ENCODE measurements at regions not wholly inside any gene's neighbourhood (a gene's known extent, or its start where the extent isn't known, plus 50 kb on each side); places are given as distances from the start of the nearest gene placed in this dataset.

- H3K36me3 ChIP-seq (ENCODE audit: control insufficient read depth in 2 of 2, insufficient read depth in 2 of 2, low read length in 1 of 2): no peaks in the 10 kb centered on the region
- SMC1A ChIA-PET (ENCODE audit: uncharacterized antibody, unreplicated experiment): interaction anchor here (0.8 to 1.7 kb wide), 9 partner anchors 11 to 150 kb away, joined by 3 to 5 read pairs (median 4); no protein-coding TSS in a partner anchor
- TF ChIP-seq CHD2 (IDR thresholded peaks at IDR 0.05; ENCODE audit: borderline replicate concordance, low read depth, low read length) (no peak), NKRF (conservative IDR thresholded peaks at IDR 0.05) (no peak), ATF3 (IDR thresholded peaks at IDR 0.05; ENCODE audit: borderline replicate concordance, extremely low read depth, low read depth, low read length) (no peak), MTA3 (IDR thresholded peaks at IDR 0.05; ENCODE audit: borderline replicate concordance, low read length) (no peak), ZNF217 (IDR thresholded peaks at IDR 0.05) (no peak)
- H4K20me1 ChIP-seq (ENCODE audit: control insufficient read depth, insufficient read depth): no peaks in the 10 kb centered on the region
- RAD21 ChIA-PET (ENCODE audit: unreplicated experiment): interaction anchor here (1.0 to 1.1 kb wide), 2 partner anchors 11 to 137 kb away, joined by 3 to 4 read pairs; no protein-coding TSS in a partner anchor
- no peak for FAIRE-seq
- H3K4me1 ChIP-seq (ENCODE audit: control insufficient read depth, insufficient read depth, low read length): peaks cover 27% of the 10 kb centered on the region
- no peaks in the 10 kb centered on the region for H3K27me3 ChIP-seq (replicated peaks in 1 of 2; ENCODE audit: control insufficient read depth in 2 of 2, insufficient read depth in 2 of 2, low read length in 1 of 2)
- H3K9ac ChIP-seq (ENCODE audit: control insufficient read depth, insufficient read depth, low read length): no peak overlapping the region
- ATAC-seq: no peak
- no peak overlapping the region for H3K27ac ChIP-seq (ENCODE audit: control insufficient read depth, insufficient read depth)
- no peak overlapping the region for H2AFZ ChIP-seq (ENCODE audit: control insufficient read depth, low read depth, low read length)
- H3K79me2 ChIP-seq (ENCODE audit: control insufficient read depth, insufficient read depth, low read length): no peaks in the 10 kb centered on the region
- intact Hi-C loops (cut with micrococcal nuclease; ENCODE audit: unreplicated experiment) (no loop called here), in situ Hi-C loops (cut with MboI) (no loop called here)
- WGBS (ENCODE audit: insufficient coverage, insufficient replicate concordance, low lambda C conversion rate, missing lambda C conversion rate): 91% methylated on average over 3 of the region's 3 CpGs
- BruUV-seq (replicated peaks): no TSS peak
- H3K4me2 ChIP-seq (ENCODE audit: control insufficient read depth, insufficient read depth): no peak overlapping the region
- H3K4me3 ChIP-seq: no peak overlapping the region
- no peaks in the 10 kb centered on the region for H3K9me3 ChIP-seq (replicated peaks; ENCODE audit: control insufficient read depth, insufficient read depth, low read length)
- CTCF ChIA-PET: interaction anchor here (0.8 to 1.3 kb wide), 3 partner anchors 21 to 26 kb away, joined by 3 to 4 read pairs (median 3); no protein-coding TSS in a partner anchor
- DNase-seq (ENCODE audit: low read depth, low spot score): no peak
- POLR2A ChIA-PET: interaction anchor here (0.6 to 2.0 kb wide), 2 partner anchors 24 to 117 kb away, joined by 3 to 7 read pairs; no protein-coding TSS in a partner anchor
Measured at GRCh38 chr11:19409307-19409706, 168.6 kb upstream of the E2F8 start.

Data from GM12878 (cell line).